Epithelial cell of proximal tubule (primary cell): ENCODE measurements at regions not wholly inside any gene's neighbourhood (a gene's known extent, or its start where the extent isn't known, plus 50 kb on each side); places are given as distances from the start of the nearest gene placed in this dataset.

Experiments used
- DNase-seq: peaks from one replicate; pipeline ENCODE4 v3.0.0-alpha.2; 2011; ENCODE audit warnings: low read depth
- H3K4me3 ChIP-seq: 2 replicates; pipeline ENCODE4 v1.5.1; 2011; ENCODE audit warnings: low read depth, mild to moderate bottlenecking, low read length
- TF ChIP-seq, protein P1 (sequence below): conservative IDR thresholded peaks from 2 replicates; pipeline ENCODE4 v1.5.1; 2012; ENCODE audit warnings: low read depth, mild to moderate bottlenecking, low read length

GRCh38 chr16:85278839-85279238 lies 166.6 kb upstream of the CIBAR2 start:
- TF ChIP-seq, protein P1, sequence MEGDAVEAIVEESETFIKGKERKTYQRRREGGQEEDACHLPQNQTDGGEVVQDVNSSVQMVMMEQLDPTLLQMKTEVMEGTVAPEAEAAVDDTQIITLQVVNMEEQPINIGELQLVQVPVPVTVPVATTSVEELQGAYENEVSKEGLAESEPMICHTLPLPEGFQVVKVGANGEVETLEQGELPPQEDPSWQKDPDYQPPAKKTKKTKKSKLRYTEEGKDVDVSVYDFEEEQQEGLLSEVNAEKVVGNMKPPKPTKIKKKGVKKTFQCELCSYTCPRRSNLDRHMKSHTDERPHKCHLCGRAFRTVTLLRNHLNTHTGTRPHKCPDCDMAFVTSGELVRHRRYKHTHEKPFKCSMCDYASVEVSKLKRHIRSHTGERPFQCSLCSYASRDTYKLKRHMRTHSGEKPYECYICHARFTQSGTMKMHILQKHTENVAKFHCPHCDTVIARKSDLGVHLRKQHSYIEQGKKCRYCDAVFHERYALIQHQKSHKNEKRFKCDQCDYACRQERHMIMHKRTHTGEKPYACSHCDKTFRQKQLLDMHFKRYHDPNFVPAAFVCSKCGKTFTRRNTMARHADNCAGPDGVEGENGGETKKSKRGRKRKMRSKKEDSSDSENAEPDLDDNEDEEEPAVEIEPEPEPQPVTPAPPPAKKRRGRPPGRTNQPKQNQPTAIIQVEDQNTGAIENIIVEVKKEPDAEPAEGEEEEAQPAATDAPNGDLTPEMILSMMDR: no peak
- DNase-seq: no peak
- no peak overlapping the region for H3K4me3 ChIP-seq

DNA sequence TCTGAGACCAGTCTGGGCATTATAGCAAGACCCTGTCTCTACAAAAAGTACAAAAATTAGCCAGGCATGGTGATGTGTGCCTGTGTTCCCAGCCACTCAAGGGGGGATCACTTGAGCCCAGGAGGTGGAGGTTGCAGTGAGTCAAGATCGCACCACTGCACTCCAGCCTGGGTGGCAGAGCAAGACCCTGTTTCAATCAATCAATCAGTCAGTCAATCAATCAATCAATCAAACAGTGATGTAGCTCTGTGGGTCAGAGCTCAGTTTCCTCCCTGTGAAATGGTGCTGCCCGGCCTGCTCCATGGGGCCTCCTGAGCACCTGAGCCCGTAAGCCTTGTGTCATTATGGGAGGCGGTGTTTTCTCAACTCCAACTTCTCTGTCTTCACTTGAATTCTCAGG lies 167.1 kb upstream of the CIBAR2 start:
- TF ChIP-seq, protein P1: no peak
- no peak overlapping the region for H3K4me3 ChIP-seq
- DNase-seq: no peak

DNA sequence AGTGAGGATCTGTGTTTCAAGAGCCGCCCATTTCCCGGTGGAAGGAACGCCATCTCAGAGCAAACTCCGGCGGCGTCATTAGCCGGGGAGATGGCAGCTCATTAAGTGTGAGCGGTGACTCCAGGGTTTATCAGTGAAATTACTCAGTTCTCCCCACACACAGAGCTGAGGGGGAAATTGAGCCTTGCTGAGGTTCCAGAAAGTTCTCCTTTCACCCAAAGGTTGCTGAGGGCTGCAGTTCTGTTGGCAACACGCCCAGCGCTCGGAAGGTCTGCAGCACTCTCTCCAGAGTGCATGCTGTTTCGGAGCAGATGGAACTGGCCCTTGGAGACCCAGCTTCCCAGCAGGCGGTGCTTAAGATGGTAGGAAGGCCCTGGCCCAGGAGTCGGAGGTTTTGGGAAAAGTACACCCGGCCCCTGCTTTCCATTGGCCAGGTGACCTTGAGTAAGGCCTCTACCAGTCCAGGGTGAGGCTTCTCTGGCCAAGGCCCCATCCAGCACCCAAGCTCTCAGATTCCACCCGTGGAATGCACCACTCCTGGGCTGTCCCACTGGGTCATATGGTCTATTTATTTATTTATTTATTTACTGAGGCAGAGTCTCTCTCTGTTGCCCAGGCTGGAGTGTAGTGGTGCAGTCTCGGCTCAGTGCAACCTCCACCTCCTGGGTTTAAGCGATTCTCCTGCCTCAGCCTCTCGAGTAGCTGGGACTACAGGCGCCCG lies 167.7 kb upstream of the CIBAR2 start:
- no peak overlapping the region for H3K4me3 ChIP-seq
- DNase-seq: no peak
- TF ChIP-seq, protein P1: no peak

- H3K4me3 ChIP-seq: no peak overlapping the region
Observed at GRCh38 chr16:85281181-85281580, 168.9 kb upstream of the CIBAR2 start.

GRCh38 chr16:85282842-85283241 lies 170.6 kb upstream of the CIBAR2 start:
- TF ChIP-seq, protein P1: no peak
- no peak for DNase-seq
- H3K4me3 ChIP-seq: no peak overlapping the region

More at GRCh38 chr16:85281181-85281580, 168.9 kb upstream of the CIBAR2 start:
- no peak for DNase-seq
- TF ChIP-seq, protein P1: no peak

GRCh38 chr16:85283305-85284050 lies 171.2 kb upstream of the CIBAR2 start:
- no peak overlapping the region for H3K4me3 ChIP-seq
- TF ChIP-seq, protein P1: no peak
- DNase-seq: no peak
